Activated B cell treated with CpG ODN at 0.5 μM for 24 hours (primary cell): ENCODE measurements at regions not wholly inside any gene's neighbourhood (a gene's known extent, or its start where the extent isn't known, plus 50 kb on each side); places are given as distances from the start of the nearest gene placed in this dataset.

Experiments
- ATAC-seq: fragments of 200-7000 bp; cut with Tn5 transposase; one replicate; pipeline ENCODE4 v1.10.0; 2021; ENCODE audit warnings: low read depth, mild to moderate bottlenecking, moderate library complexity
- CTCF ChIA-PET: fragments of 350-600 bp; sonication (Branson Sonifier 250); formaldehyde crosslinking; loops from one replicate; lab custom pipeline; 2021; ENCODE audit warnings: antibody characterized with exemption; lab: Charles Lee
- POLR2A ChIA-PET: fragments of 350-600 bp; sonication (Branson Sonifier 250); formaldehyde crosslinking; loops from one replicate; lab custom pipeline; 2021; ENCODE audit warnings: antibody characterized with exemption; lab: Charles Lee
- DNase-seq: peaks from one replicate; pipeline ENCODE4 v3.0.0; 2022
- H3K27ac Mint-ChIP-seq: one replicate; pipeline ENCODE4 v1.8.0; 2020; ENCODE audit warnings: mixed read lengths
- H3K27me3 Mint-ChIP-seq: one replicate; pipeline ENCODE4 v1.8.0; 2021; ENCODE audit warnings: mixed read lengths
- H3K36me3 Mint-ChIP-seq: one replicate; pipeline ENCODE4 v1.8.0; 2021; ENCODE audit warnings: low read depth, mixed read lengths
- H3K4me1 Mint-ChIP-seq: one replicate; pipeline ENCODE4 v1.8.0; 2021; ENCODE audit warnings: mixed read lengths
- H3K4me3 Mint-ChIP-seq: one replicate; pipeline ENCODE4 v1.8.0; 2020; ENCODE audit warnings: mild to moderate bottlenecking, mixed read lengths
- H3K9me3 Mint-ChIP-seq: one replicate; pipeline ENCODE4 v1.8.0; 2020; ENCODE audit warnings: mixed read lengths
- CTCF ChIP-seq: fragments of 200-600 bp; IDR thresholded peaks from one replicate; pipeline ENCODE4 v1.8.0; 2022; ENCODE audit warnings: antibody characterized with exemption, mild to moderate bottlenecking
- intact Hi-C: fragments of 100-400 bp; cut with micrococcal nuclease; formaldehyde crosslinking; loops from one replicate; pipeline ENCODE4 v1.15.1; 2024

- DNase-seq, result no peak
- intact Hi-C loops, result loop anchor here (10.0 kb wide), 1 partner anchor 286 kb away; the partner anchor contains the start of gene ZSWIM6
- POLR2A ChIA-PET, result no interaction called here
- TF ChIP-seq CTCF, result no peak
- Mint-ChIP-seq H3K4me1 (peaks cover 23% of the 10 kb centered on the region), H3K27me3 (peaks cover 9% of the 10 kb centered on the region), H3K4me3 (no peak overlapping the region), H3K27ac (no peak overlapping the region), H3K9me3 (no peaks in the 10 kb centered on the region), H3K36me3 (no peaks in the 10 kb centered on the region)
- CTCF ChIA-PET, result no interaction called here
- no peak for ATAC-seq
Measured at GRCh38 chr5:61621202-61621650, 289.2 kb downstream of the ZSWIM6 start.

GRCh38 chr5:61622156-61622555 is 290.1 kb downstream of the ZSWIM6 start:
- H3K27ac Mint-ChIP-seq, result no peak overlapping the region
- intact Hi-C loops, result loop anchor here (10.0 kb wide), 1 partner anchor 287 kb away; the partner anchor contains the start of gene ZSWIM6
- ChIA-PET POLR2A (no interaction called here), CTCF (no interaction called here)
- H3K9me3 Mint-ChIP-seq, result no peaks in the 10 kb centered on the region
- no peak overlapping the region for H3K4me3 Mint-ChIP-seq
- peaks cover 9% of the 10 kb centered on the region for H3K27me3 Mint-ChIP-seq
- peaks cover 31% of the 10 kb centered on the region for H3K4me1 Mint-ChIP-seq
- no peak for TF ChIP-seq CTCF
- no peaks in the 10 kb centered on the region for H3K36me3 Mint-ChIP-seq
- no peak for DNase-seq
- no peak for ATAC-seq

GRCh38 chr5:61623401-61624069 is 291.5 kb downstream of the ZSWIM6 start:
- ChIA-PET CTCF (no interaction called here), POLR2A (no interaction called here)
- intact Hi-C loops, result loop anchor here (10.0 kb wide), 1 partner anchor 289 kb away; the partner anchor contains the start of gene ZSWIM6
- no peak overlapping the region for H3K27ac Mint-ChIP-seq
- H3K27me3 Mint-ChIP-seq, result peaks cover 14% of the 10 kb centered on the region
- H3K9me3 Mint-ChIP-seq, result no peaks in the 10 kb centered on the region
- TF ChIP-seq CTCF, result no peak
- H3K36me3 Mint-ChIP-seq, result no peaks in the 10 kb centered on the region
- H3K4me3 Mint-ChIP-seq, result no peak overlapping the region
- DNase-seq (no peak), ATAC-seq (no peak)
- H3K4me1 Mint-ChIP-seq, result peaks cover 32% of the 10 kb centered on the region

- Mint-ChIP-seq H3K4me3 (peak overlapping the region; percentile 72), H3K27me3 (peaks cover 21% of the 10 kb centered on the region)
- no peak for ATAC-seq
Measured at GRCh38 chr5:61624553-61625136, 292.6 kb downstream of the ZSWIM6 start.

More at GRCh38 chr5:61624553-61625136, 292.6 kb downstream of the ZSWIM6 start:
- intact Hi-C loops, result loop anchor here (10.0 kb wide), 1 partner anchor 290 kb away; the partner anchor contains the start of gene ZSWIM6
- CTCF ChIA-PET, result no interaction called here
- DNase-seq, result no peak
- POLR2A ChIA-PET, result no interaction called here
- Mint-ChIP-seq H3K9me3 (no peaks in the 10 kb centered on the region), H3K27ac (no peak overlapping the region), H3K36me3 (no peaks in the 10 kb centered on the region), H3K4me1 (peaks cover 22% of the 10 kb centered on the region)
- no peak for TF ChIP-seq CTCF
